K562 (cell line): ENCODE measurements at regions not wholly inside any gene's neighbourhood (a gene's known extent, or its start where the extent isn't known, plus 50 kb on each side); places are given as distances from the start of the nearest gene placed in this dataset.

Experiments used
- ATAC-seq: fragments of 200-7000 bp; cut with Tn5 transposase; 3 replicates; pipeline ENCODE4 v1.9.1; 2020; ENCODE audit warnings: moderate library complexity
- BruUV-seq: library from RNA; stranded (reverse); fragments of 400-500 nt; replicated peaks from 2 replicates; lab custom pipeline; 2021; lab: Mats Ljungman, UMichigan
- CTCF ChIA-PET: fragments of 300-600 bp; formaldehyde crosslinking; extraction: SDS; loops from one replicate; lab custom pipeline; 2021; ENCODE audit warnings: low intra/inter-chr PET ratio; lab: Yijun Ruan, JAX
- POLR2A ChIA-PET: fragments of 300-600, 350-650 bp; sonication (Branson Sonifier 250); formaldehyde crosslinking; extraction: SDS; loops from one replicate; lab custom pipeline; 2021; ENCODE audit warnings: antibody characterized with exemption, inconsistent platforms; lab: Yijun Ruan, JAX
- DNase-seq, 4 experiments: peaks; one replicate each; pipeline versions ENCODE4 v3.0.0 to v3.0.0-alpha.2; 2011 to 2018; ENCODE audit warnings: low spot score in 3 of 4, mixed read lengths in 3 of 4; ENCODE audit errors: extremely low read depth in 1 of 4
- FAIRE-seq: peaks from 2 replicates; lab custom pipeline; 2011; peaks lifted over from hg19 to GRCh38; lab: Jason Lieb, UNC
- H2AFZ ChIP-seq: 2 replicates; pipeline ENCODE4 v1.6.0; 2011; ENCODE audit warnings: low read depth, low read length, control low read depth, inconsistent platforms
- H3K27ac ChIP-seq: fragments of 200-600 bp; 3 replicates; pipeline ENCODE4 v1.8.0; 2011; ENCODE audit warnings: low read depth, mild to moderate bottlenecking, control low read depth, inconsistent platforms, low read length, moderate library complexity, mixed read lengths; ENCODE audit errors: extremely low read depth
- H3K27me3 ChIP-seq, 2 experiments: fragments of 300-600 bp in 1 of 2; 2 replicates in 1 of 2; 3 replicates in 1 of 2; pipeline versions ENCODE4 v1.6.0 to v1.8.0; 2011; ENCODE audit warnings: inconsistent platforms in 2 of 2, low read length in 2 of 2, mild to moderate bottlenecking in 1 of 2, mixed read lengths in 1 of 2, moderate library complexity in 1 of 2; ENCODE audit not compliant: control insufficient read depth in 2 of 2, insufficient read depth in 2 of 2
- H3K36me3 ChIP-seq: fragments of 300-600 bp; 3 replicates; pipeline ENCODE4 v1.8.0; 2011; ENCODE audit warnings: mild to moderate bottlenecking, low read length, inconsistent platforms; ENCODE audit not compliant: control insufficient read depth, insufficient read depth
- H3K4me1 ChIP-seq, 2 experiments: fragments of 200-600 bp in 1 of 2; replicated peaks in 1 of 2; 2 replicates in 1 of 2; 3 replicates in 1 of 2; pipeline versions ENCODE4 v1.5.1 to v1.8.0; 2011; ENCODE audit warnings: inconsistent platforms in 2 of 2, low read length in 2 of 2, mild to moderate bottlenecking in 1 of 2, mixed read lengths in 1 of 2, moderate library complexity in 1 of 2; ENCODE audit not compliant: control insufficient read depth in 2 of 2, insufficient read depth in 2 of 2
- H3K4me2 ChIP-seq: 2 replicates; pipeline ENCODE4 v1.6.1; 2011; ENCODE audit warnings: low read length, control low read depth, inconsistent platforms, mixed read lengths; ENCODE audit not compliant: insufficient read depth
- H3K4me3 ChIP-seq: fragments of 200-600 bp; sonication (generic), shearing (Covaris generic); 2 replicates; pipeline ENCODE4 v1.5.1; 2016; ENCODE audit warnings: control low read depth, inconsistent platforms
- H3K79me2 ChIP-seq: fragments of 200-600 bp; 3 replicates; pipeline ENCODE4 v1.8.0; 2011; ENCODE audit warnings: low read length, inconsistent platforms; ENCODE audit not compliant: control insufficient read depth, insufficient read depth
- H3K9ac ChIP-seq, 2 experiments: 2 replicates each; pipeline versions ENCODE4 v1.6.0 to v1.6.1; 2011; ENCODE audit warnings: low read depth in 2 of 2, low read length in 2 of 2, control low read depth in 1 of 2, inconsistent platforms in 1 of 2, mild to moderate bottlenecking in 1 of 2, mixed read lengths in 1 of 2; ENCODE audit not compliant: insufficient read depth in 1 of 2
- H3K9me1 ChIP-seq: one replicate; pipeline ENCODE4 v1.6.0; 2011; ENCODE audit warnings: inconsistent platforms, mild to moderate bottlenecking, low read length, moderate library complexity; ENCODE audit not compliant: control insufficient read depth, insufficient read depth
- H3K9me3 ChIP-seq: replicated peaks from 2 replicates; pipeline ENCODE4 v1.5.1; 2011; ENCODE audit warnings: low read depth, low read length, inconsistent platforms; ENCODE audit not compliant: control insufficient read depth, insufficient read depth
- H4K20me1 ChIP-seq: replicated peaks from 2 replicates; pipeline ENCODE4 v1.6.1; 2011; ENCODE audit warnings: low read length, inconsistent platforms, mixed read lengths; ENCODE audit not compliant: control insufficient read depth, insufficient read depth
- C11orf30 ChIP-seq: fragments of 450-650 bp; IDR thresholded peaks from 2 replicates; pipeline ENCODE4 v1.6.1; 2016; ENCODE audit warnings: low read depth, mild to moderate bottlenecking
- CSDE1 ChIP-seq, 2 experiments: fragments of 450-650 bp; IDR thresholded peaks; 2 replicates each; pipeline ENCODE4 v1.6.1; 2016; ENCODE audit warnings: mild to moderate bottlenecking in 1 of 2
- GATAD2B ChIP-seq: fragments of 450-650 bp; IDR thresholded peaks from 2 replicates; pipeline ENCODE4 v1.6.1; 2017; ENCODE audit warnings: mild to moderate bottlenecking, borderline replicate concordance
- GTF2F1 ChIP-seq: IDR thresholded peaks from 2 replicates; pipeline ENCODE4 v1.6.1; 2011; ENCODE audit warnings: low read depth, low read length, improper control_type of control experiment
- HMG20A ChIP-seq: fragments of 450-650 bp; formaldehyde crosslinking; conservative IDR thresholded peaks from 2 replicates; pipeline ENCODE4 v1.4.0; 2020; ENCODE audit warnings: mild to moderate bottlenecking, mixed read lengths
- LARP7 ChIP-seq: fragments of 450-650 bp; IDR thresholded peaks from 2 replicates; pipeline ENCODE4 v1.6.1; 2016
- LEF1 ChIP-seq: fragments of 450-650 bp; IDR thresholded peaks from 2 replicates; pipeline ENCODE4 v1.6.1; 2016; ENCODE audit warnings: mild to moderate bottlenecking
- MAFK ChIP-seq: IDR thresholded peaks from 2 replicates; pipeline ENCODE4 v1.6.1; 2011; ENCODE audit warnings: low read length, improper control_type of control experiment
- MECOM ChIP-seq: fragments of 250-450 bp; sonication (Bioruptor Pico); IDR thresholded peaks from 2 replicates; pipeline ENCODE4 v1.8.0; 2022; ENCODE audit warnings: inconsistent platforms
- PHF21A ChIP-seq: fragments of 450-650 bp; IDR thresholded peaks from 2 replicates; pipeline ENCODE4 v1.6.1; 2017; ENCODE audit warnings: low read depth, borderline replicate concordance
- POLR2AphosphoS2 ChIP-seq: IDR thresholded peaks from 2 replicates; pipeline ENCODE4 v1.6.1; 2012; ENCODE audit warnings: low read length, improper control_type of control experiment
- RBM22 ChIP-seq: fragments of 200-400 bp; formaldehyde crosslinking; IDR thresholded peaks from 2 replicates; pipeline ENCODE4 v1.6.1; 2018; ENCODE audit warnings: low read length, low read depth; ENCODE audit not compliant: poor library complexity, severe bottlenecking
- SLC30A9 ChIP-seq: fragments of 250-450 bp; sonication (Bioruptor Pico); IDR thresholded peaks from 2 replicates; pipeline ENCODE4 v1.8.0; 2022; ENCODE audit warnings: mild to moderate bottlenecking, moderate library complexity
- SNIP1 ChIP-seq: fragments of 450-650 bp; IDR thresholded peaks from 2 replicates; pipeline ENCODE4 v1.7.1; 2017; ENCODE audit warnings: low read depth, mild to moderate bottlenecking
- TAF1 ChIP-seq: IDR thresholded peaks from 2 replicates; pipeline ENCODE4 v1.6.1; 2011; ENCODE audit warnings: mild to moderate bottlenecking, low read length, moderate library complexity; ENCODE audit not compliant: insufficient read depth, control insufficient read depth, severe bottlenecking; ENCODE audit errors: extremely low read depth
- TOE1 ChIP-seq, 2 experiments: fragments of 450-650 bp in 1 of 2; sonication (generic) in 1 of 2; formaldehyde crosslinking in 1 of 2; IDR thresholded peaks; 2 replicates each; pipeline versions ENCODE4 v1.7.1 to v1.8.0; 2016 to 2022; ENCODE audit warnings: borderline replicate concordance in 2 of 2, mild to moderate bottlenecking in 2 of 2, antibody characterized with exemption in 1 of 2, inconsistent platforms in 1 of 2, low read depth in 1 of 2, missing genetic modification reagents in 1 of 2, moderate library complexity in 1 of 2
- ZNF197 ChIP-seq: fragments of 200-800 bp; sonication (Bioruptor generic); IDR thresholded peaks from 2 replicates; pipeline ENCODE4 v1.6.1; 2016; ENCODE audit warnings: low read depth, missing genetic modification characterization, missing compliant biosample characterization
- ZNF785 ChIP-seq: fragments of 250-450 bp; sonication (Bioruptor Pico); IDR thresholded peaks from 2 replicates; pipeline ENCODE4 v1.4.0; 2020; ENCODE audit warnings: mild to moderate bottlenecking
- WGBS: fragments of 100-300 bp; shearing (Covaris generic); methylation state at CpG from one replicate; pipeline ENCODE4 v1.1.6; 2016; ENCODE audit warnings: low coverage, mixed read lengths; ENCODE audit not compliant: insufficient coverage; ENCODE audit errors: missing lambda C conversion rate; 5-methylcytosine and 5-hydroxymethylcytosine counted together
- in situ Hi-C: fragments of 300-500 bp; cut with MboI; formaldehyde crosslinking; loops from 4 replicates; pipeline ENCODE4 v1.15.0; 2018; ENCODE audit warnings: inconsistent platforms, mixed read lengths
- intact Hi-C: fragments of 100-400 bp; cut with micrococcal nuclease; formaldehyde crosslinking; loops from 2 replicates; pipeline ENCODE4 v1.14.2; 2022
- TF ChIP-seq, protein P1 (sequence below): fragments of 450-650 bp; IDR thresholded peaks from 2 replicates; pipeline ENCODE4 v1.7.1; 2018; ENCODE audit warnings: mild to moderate bottlenecking, low read depth; ENCODE audit not compliant: partially characterized antibody
- TF ChIP-seq, protein P2 (sequence below): fragments of 450-650 bp; IDR thresholded peaks from one replicate; pipeline ENCODE4 v1.6.1; 2018; ENCODE audit warnings: mild to moderate bottlenecking, moderate library complexity; ENCODE audit not compliant: partially characterized antibody

DNA sequence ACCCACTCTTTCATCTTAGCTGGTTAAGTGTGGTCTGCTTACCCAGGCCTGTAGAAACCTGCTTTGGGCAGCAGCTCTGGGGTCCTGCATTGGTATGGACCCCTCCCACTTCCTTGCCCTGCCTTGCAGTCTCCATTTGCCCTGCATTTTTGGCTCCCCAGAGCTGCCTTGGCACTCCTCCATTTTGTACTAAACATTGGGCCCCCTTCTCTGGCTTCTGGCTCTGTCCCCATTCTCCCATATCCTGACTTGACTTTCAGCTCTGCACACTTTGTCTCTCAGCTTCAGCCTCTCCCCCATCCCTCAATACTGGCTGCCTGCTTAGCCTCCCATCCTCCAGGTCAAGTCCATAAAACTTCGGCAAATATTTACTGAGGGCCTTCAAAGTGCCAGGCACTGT is 145.5 kb upstream of the PELI1 start:
- no peak for TF ChIP-seq ZNF785 (CRISPR knock-in tag)
- TF ChIP-seq GATAD2B = no peak
- TF ChIP-seq TAF1 = no peak
- TF ChIP-seq, protein P1, sequence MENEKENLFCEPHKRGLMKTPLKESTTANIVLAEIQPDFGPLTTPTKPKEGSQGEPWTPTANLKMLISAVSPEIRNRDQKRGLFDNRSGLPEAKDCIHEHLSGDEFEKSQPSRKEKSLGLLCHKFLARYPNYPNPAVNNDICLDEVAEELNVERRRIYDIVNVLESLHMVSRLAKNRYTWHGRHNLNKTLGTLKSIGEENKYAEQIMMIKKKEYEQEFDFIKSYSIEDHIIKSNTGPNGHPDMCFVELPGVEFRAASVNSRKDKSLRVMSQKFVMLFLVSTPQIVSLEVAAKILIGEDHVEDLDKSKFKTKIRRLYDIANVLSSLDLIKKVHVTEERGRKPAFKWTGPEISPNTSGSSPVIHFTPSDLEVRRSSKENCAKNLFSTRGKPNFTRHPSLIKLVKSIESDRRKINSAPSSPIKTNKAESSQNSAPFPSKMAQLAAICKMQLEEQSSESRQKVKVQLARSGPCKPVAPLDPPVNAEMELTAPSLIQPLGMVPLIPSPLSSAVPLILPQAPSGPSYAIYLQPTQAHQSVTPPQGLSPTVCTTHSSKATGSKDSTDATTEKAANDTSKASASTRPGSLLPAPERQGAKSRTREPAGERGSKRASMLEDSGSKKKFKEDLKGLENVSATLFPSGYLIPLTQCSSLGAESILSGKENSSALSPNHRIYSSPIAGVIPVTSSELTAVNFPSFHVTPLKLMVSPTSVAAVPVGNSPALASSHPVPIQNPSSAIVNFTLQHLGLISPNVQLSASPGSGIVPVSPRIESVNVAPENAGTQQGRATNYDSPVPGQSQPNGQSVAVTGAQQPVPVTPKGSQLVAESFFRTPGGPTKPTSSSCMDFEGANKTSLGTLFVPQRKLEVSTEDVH = no peak
- TF ChIP-seq, protein P2, sequence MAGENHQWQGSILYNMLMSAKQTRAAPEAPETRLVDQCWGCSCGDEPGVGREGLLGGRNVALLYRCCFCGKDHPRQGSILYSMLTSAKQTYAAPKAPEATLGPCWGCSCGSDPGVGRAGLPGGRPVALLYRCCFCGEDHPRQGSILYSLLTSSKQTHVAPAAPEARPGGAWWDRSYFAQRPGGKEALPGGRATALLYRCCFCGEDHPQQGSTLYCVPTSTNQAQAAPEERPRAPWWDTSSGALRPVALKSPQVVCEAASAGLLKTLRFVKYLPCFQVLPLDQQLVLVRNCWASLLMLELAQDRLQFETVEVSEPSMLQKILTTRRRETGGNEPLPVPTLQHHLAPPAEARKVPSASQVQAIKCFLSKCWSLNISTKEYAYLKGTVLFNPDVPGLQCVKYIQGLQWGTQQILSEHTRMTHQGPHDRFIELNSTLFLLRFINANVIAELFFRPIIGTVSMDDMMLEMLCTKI = no peak
- TF ChIP-seq LARP7 = no peak
- TF ChIP-seq TOE1 (IDR thresholded peaks at IDR 0.05; ENCODE audit: borderline replicate concordance) = no peak
- TF ChIP-seq TOE1 (CRISPR knock-in tag; IDR thresholded peaks at IDR 0.05; ENCODE audit: borderline replicate concordance, low read depth) = no peak
- no peak for TF ChIP-seq RBM22
- TF ChIP-seq LEF1 = no peak
- TF ChIP-seq C11orf30 = no peak
- TF ChIP-seq PHF21A = no peak
- TF ChIP-seq HMG20A (CRISPR knock-in tag) = no peak
- no peak for TF ChIP-seq POLR2AphosphoS2
- no peak for TF ChIP-seq SNIP1
- TF ChIP-seq GTF2F1 = no peak
- TF ChIP-seq ZNF197 (CRISPR knock-in tag) = no peak
- no peak for TF ChIP-seq MAFK
- no peak for TF ChIP-seq SLC30A9 (CRISPR knock-in tag)
- no peak for TF ChIP-seq CSDE1 (IDR thresholded peaks at IDR 0.05)
- no peak for TF ChIP-seq MECOM
- FAIRE-seq = no peak
- no peak for DNase-seq
- ChIA-PET CTCF (no interaction called here), POLR2A (no interaction called here)
- in situ Hi-C loops (no loop called here), intact Hi-C loops (no loop called here)
- H2AFZ ChIP-seq = no peak overlapping the region
- BruUV-seq = no TSS peak
- H3K9me1 ChIP-seq = no peaks in the 10 kb centered on the region
- H4K20me1 ChIP-seq = no peaks in the 10 kb centered on the region
- no peak overlapping the region for H3K4me3 ChIP-seq
- ATAC-seq = no peak
- no peak overlapping the region for H3K9ac ChIP-seq
- H3K79me2 ChIP-seq = no peaks in the 10 kb centered on the region
- no peak overlapping the region for H3K27ac ChIP-seq
- no peaks in the 10 kb centered on the region for H3K9me3 ChIP-seq
- H3K36me3 ChIP-seq = no peaks in the 10 kb centered on the region
- H3K4me2 ChIP-seq = no peak overlapping the region
- WGBS = 0% methylated on average over 1 of the region's 1 CpG
- peaks cover 17 to 32% of the 10 kb centered on the region in 2 experiments; a peak in 4 of 5 replicates for H3K27me3 ChIP-seq
- no peaks in the 10 kb centered on the region for H3K4me1 ChIP-seq
